Amniotic epithelial cell (primary cell): ENCODE measurements at regions not wholly inside any gene's neighbourhood (a gene's known extent, or its start where the extent isn't known, plus 50 kb on each side); places are given as distances from the start of the nearest gene placed in this dataset.

Experiments used
- DNase-seq: peaks from one replicate; pipeline ENCODE4 v3.0.0-alpha.2; 2010; ENCODE audit warnings: low read depth

DNA sequence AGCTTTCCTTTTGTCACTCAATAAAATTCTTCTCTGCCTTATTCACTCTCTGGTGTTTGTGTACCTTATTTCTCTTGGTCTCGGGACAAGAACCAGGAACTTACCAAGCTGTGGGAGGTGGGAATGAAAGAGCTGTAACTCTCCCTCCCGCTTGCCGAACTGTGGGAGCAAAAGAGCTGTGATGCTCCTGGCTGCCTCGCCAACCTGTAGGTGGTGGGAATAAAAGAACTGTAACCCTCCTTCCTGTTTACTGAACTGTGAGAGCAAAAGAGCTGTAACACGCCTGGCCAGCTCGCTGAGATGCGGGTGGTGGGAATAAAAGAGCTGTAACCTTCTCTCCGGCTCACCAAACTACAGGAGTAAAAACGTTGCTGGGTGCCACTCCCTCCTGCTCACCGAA lies 314.1 kb upstream of the LRIG3 start:
- DNase-seq = no peak

DNA sequence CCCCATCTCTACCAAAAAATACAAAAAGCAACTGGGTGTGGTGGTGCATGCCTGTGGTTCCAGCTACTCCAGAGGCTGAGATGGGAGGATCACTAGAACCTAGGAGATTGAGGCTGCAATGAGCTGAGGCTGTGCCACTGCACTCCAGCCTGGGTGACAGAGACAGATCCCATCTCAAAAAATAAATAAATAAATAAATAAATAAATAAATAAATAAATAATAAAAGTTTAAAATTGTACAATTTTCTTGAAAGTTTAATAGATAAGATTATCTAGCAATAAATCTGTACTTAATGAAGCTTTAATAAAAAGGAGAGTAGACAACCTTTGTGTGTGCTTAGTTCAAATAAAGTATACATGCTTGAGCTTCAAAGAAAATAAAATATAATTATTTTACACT lies 310.0 kb upstream of the LRIG3 start:
- no peak for DNase-seq

DNA sequence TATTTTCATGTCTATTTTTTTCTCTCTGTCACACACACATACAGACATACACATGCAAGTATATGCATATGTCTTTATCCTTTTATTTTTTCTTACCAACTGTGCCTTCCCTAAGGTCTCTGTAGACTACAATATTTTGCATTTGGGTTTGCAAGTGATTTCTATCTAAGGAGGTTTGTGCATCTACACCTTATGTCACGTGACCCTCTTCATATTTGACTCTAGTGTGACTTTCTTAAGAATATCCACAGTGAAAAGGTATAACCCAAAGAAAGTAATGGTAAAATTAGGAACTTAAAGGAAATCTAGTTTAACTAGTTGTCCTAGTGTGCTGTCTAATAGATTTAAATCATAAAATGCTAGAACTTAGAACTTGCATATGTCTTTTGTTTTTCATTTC lies 298.8 kb upstream of the LRIG3 start:
- DNase-seq = no peak

DNA sequence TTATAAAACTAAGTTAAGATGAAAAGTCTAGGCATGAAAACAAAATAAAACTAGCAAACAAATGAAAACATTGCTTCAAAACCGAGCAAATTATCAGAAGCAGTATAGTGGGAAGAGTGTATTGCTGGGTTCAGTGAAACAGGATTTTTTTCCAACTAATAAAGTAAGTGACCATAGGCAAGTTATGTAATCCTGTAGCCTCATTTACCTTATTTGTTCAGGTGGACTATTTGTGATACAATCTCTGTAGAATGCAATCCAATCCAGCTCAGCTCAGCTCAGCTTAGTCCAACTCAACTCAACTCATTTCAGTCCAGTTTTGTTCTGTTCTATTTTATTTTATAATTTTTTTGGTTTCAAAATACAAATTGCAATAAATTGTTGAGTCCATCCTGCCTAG lies 276.7 kb upstream of the LRIG3 start:
- DNase-seq = no peak

DNA sequence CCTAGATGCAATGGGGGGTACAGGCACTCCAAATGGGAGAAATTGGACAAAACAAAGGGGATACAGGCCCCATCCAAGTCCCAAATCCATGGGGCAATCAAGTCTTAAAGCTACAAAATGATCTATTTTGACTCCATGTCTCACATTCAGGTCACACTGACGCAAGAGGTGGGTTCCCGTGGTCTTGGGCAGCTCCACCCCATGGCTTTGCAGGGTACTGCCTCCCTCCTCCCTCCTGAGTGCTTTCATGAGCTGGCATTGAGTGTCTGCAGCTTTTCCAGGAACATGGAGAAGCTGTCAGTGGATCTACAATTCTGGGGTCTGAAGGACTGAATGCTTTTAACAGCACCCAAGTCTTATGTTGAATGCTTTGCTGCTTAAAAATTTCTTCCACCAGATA lies 274.5 kb upstream of the LRIG3 start:
- DNase-seq = no peak

DNA sequence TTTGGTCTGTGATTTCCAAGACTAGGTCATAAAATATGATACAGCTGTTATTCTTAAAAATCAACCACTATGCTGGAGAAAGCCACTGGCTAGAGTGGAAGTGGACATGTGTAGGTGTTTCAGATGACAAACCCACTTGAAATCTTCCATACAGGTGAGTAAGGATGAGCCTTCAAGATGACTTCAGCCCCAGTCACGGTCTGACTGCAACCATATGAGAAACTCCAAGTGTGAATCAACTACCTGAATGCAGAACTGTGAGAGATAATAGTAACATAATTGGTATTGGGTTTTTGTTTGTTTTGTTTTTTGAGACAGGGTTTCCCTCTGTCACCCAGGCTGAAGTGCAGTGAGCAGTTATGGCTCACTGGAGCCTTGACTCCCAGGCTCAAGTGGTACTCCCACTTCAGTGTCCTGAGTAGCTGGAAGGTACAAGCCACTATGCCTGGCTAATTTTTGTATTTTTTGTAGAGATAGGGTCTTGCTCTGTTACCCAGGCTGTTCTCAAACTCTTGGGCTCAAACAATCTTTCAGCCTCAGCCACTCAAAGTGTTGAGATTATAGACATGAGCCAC lies 273.3 kb upstream of the LRIG3 start:
- DNase-seq = no peak

DNA sequence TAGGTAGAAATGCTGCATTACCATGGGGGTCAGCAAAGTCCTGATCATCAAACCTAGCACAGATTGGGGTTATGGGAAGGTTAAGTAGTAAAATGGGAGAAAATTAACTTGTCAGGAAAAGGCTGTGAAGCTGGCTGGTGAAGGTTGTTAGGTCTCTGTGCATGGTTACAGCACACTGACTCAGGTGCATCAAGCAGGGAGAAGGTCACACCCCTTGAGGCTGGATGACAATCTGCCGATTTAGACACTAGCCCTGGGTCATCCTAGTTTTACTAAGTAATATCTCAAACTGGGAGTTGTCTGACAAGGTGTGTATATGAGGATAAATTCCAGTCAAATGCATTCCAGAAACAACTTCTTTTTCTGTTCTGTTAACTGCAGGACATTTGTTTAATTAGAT lies 271.1 kb upstream of the LRIG3 start:
- no peak for DNase-seq

DNA sequence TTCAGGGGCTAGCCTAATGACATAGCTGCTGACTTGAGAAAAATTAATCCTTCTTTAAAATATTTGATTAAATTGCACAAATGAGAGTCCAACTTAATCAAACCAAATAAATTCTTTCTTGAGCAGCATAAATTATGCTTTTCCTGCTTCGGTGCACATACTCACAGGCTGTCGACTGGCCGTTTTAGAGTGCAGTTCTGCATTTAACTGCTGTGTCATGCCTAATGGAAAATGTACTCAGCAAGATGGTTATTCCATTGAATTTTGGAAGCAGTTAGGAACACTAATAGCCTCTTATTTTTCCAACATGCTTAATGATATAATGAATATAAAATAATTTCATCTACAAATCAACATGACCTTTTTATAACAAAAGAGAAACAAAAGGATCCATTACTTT lies 266.1 kb upstream of the LRIG3 start:
- DNase-seq = no peak

DNA sequence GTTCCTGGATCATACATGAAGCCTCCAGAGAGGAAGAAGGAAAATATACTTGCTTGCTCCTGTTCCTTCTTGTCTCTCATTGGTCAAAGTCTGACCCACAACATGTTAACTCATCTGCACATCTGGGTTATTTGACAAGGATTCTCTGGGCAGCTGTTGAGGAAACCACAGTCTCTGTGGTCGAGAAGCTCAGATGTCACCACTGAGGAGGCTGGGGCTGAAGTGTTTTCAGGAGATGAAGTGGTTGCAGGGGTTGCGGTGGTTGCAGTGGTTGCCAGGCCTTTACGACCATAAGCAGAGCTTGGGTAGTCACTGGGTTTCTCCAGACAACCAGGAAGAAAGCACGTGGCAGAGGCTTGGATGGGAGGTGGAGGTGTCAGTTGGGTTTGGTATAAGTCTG lies 265.0 kb upstream of the LRIG3 start:
- no peak for DNase-seq

DNA sequence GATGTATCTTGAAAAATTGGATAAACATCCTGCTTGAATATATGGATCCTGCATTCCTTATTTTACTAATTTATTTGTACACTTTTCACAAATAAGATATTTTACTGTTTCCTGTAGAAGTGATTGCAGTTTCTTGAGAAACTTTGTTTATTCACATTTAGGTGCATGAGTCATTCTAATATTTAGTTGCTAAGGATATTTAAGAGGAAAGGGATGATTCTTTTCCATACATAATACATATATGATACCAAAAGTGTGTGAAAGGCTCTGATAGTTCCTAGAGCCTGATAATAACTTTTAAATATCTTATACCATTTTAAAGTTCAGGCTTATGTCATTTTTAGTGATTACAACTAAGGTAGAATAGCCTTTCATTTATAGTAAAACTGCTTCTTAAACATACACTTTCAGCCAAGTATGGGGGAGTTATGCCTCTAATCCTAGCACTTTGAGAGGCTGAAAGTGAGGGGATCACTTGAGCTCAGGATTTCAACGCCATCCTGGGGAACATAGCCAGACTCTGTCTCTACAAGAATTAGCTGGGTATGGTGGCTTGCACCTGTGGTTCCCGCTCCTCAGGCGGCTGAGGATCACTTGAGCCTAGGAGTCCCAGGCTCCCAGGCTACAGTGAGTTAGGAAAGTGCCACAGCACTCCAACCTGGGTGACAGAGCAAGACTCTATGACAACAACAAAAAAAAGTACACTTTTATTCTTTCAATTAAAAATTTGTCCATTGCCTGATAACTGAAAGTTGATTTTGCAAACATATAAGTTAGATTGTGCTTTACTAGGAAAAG lies 262.6 kb upstream of the LRIG3 start:
- DNase-seq = no peak

DNA sequence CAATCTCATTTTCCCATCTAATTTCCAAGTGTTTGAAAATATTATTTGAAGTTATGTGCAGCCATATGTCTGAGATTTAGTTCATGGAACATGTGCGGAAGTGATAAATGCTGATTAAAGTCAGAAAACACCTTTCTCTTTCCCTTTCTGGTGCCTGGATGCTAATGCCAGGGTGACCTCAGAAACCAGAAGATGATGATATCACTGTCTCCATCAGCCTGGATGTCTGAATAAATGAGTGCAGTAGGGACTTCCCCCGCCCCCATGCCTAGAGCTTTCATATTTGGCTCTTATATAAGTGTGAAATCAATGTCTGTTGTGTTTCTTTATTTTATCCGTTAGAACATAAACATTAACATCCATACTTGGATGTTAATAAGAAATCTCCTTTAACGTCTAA lies 261.9 kb upstream of the LRIG3 start:
- DNase-seq = no peak

DNA sequence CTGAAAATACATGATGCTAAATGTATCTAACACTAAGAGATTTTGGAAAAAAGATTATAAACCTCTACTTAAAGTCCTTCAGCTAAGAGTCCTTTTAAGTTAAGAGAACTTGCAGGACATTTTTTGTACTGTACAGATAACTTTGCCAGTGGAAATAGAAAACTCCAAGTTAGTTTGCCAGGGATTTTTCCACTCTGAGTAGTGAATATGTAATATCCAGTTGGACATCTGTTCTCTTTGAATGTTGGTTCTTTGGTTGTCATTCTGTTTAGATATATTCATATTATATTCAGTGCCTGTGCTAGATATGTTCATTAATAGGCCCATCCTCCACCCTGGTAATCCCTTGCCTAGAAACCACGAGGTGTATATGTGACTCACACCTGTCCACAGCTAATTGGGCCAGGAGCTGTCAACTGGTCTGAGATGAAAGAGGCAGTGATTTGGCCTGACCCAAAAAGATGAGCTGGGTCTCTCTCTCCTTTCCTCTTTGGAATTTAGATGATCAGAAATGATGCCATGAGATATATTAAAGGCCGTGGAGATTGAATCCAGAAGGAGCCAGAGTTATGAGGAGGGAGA lies 261.0 kb upstream of the LRIG3 start:
- no peak for DNase-seq

DNA sequence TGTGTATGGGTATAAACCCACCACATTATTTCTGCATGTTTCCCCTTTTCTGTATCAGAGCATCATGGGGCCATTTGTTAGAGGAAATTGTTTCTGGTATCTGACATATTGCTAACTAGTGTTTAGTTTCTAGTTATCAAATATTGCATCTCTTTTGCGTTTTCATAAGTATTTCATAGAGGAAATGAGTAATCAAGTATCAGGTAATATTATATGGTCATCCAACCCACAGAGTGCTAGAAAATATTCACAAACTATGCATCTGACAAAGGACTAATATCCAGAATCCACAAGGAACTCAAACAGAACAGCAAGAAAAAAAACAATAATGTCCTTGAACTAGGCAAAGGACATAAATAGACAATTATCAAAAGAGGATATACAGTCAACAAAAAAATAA lies 258.9 kb upstream of the LRIG3 start:
- no peak for DNase-seq

DNA sequence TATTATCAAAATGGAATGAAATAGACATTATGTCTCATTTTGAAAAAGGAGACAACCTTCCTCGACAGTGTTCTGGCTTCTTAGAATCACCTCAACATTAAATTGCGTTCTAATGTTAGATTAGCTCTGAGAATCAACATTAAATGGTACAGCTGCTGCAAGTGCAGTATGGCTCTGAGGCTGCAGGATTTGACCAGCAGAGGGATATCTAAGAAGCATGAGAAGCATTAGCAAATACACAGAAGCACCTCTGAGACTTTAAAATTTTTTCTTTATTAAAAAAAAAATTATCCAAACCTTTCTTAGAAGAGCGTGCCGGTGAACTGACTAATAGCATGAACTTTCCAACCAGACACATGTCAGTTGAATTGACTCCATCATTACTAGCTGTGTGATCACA lies 253.4 kb upstream of the LRIG3 start:
- no peak for DNase-seq

DNA sequence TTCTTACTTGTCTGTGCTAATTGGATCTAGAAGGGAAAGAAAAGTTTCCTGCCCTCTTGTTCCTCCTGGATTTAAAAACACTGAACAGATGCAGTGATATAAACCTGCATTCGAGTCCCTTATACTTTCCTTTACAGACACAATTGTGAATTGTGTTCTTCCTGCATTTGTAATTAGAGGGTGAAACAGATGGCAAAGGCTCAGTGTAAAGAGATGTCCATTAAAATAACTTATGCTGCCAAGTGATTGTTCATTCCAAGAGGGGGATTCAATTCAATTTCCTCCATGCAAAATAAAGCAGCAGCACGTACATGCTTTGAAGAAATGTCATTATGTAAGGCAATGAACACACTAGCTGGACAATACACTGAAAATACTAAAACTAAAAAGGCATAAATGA lies 248.3 kb upstream of the LRIG3 start:
- no peak for DNase-seq

DNA sequence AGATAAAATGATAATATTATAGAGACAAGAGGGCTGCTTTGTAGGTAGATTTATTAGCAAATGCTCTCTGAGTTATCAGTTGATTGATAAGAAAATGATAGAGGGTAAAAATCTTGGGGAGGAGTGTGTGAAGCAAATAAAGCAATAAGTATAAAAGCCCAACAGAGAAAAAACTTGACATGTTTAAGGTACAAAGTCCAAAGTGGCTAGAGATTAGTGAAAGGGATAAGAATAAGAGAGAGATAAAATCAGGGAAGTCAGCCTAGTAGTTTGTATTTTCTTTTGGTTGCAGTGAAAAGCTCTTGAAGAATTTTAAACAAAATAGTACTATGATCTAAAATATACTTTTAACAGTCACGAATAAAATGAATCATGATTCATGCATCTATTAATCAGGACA lies 246.2 kb upstream of the LRIG3 start:
- DNase-seq = no peak

DNA sequence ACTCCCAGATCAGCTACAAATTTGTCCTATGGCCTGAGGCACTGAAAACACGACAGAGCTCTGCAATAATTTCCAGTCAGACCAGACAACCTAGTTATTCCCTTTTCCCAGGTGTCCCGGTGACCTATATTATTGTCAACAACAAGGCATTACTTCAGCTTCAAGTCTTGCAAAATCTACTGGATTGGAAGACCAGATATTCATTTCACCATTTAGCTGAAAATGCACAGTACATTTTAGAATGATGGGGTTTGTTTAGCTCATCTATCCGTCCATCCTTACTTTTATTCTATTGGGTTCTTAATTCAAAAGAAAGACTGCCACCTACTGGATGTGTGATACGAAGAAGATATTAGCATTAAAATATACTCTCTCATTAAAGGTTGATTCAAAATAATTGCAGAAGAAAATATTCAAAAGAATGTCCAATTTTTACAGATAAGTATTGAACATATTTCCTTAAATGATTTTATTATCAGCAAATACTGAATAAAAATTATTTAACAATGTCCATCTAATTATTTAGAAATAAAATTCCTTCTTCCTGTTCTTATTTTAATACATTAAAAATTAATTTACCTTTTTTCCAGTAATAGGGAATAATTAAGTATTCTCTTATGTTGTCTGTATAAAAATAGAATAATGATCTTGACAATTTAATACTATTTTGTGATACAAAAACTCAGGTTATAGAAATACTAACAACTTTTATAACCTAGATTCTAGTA lies 244.9 kb upstream of the LRIG3 start:
- DNase-seq = peak; percentile 62

DNA sequence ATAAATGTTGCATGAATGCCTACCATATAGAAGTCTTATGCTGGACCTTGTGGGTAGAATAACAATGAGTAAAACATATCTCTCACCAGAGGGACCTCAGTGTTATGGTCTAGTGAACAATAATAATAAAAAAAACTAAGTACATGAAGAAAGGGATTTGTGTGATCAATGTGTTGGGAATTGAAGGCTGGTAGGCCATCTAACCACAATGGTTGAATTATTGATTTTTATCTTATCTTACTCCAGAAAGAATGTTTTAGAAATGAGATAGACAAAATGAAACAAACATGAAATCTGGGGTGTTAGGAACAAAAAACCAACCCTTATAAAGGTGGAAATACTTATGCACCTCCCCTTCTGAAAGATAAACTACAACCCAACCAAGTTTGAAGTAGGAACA lies 243.9 kb upstream of the LRIG3 start:
- DNase-seq = peak; percentile 27

DNA sequence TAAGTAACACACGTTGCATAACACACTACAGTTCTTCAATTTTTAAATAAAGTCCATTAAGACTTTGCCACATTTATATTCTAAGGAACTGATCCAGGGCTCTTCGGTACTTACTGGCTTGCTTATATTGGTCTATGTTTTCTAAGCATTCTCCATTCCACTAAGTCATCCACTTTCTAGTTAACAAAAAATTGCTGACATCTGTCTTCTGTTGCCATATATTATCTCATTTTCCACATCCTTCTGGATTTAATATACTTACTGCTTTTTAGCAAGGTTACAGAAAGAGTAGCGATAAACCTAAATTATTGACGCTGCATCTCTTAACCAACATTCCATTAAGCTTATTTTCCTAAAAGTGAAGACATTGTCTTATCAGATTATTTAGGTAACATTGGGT lies 238.4 kb upstream of the LRIG3 start:
- DNase-seq = no peak

DNA sequence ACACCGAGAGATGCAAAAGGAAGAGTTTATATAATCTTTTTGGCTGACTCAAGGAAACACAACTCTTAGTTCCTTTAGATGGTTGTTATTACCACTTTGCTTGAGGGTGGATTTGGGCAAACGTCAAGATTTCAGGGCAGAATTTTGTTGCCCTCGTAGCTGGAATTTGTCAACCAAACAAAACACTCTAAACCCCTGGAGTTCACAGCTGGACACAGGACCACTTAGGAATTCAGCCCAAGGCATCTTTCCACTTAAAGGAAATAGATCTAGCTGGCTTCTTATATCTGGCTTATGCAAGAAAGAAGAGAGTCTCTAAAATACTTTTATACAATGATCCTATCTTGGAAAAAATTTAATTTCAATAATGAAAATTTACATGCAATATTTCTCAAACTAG lies 237.8 kb upstream of the LRIG3 start:
- DNase-seq = no peak

DNA sequence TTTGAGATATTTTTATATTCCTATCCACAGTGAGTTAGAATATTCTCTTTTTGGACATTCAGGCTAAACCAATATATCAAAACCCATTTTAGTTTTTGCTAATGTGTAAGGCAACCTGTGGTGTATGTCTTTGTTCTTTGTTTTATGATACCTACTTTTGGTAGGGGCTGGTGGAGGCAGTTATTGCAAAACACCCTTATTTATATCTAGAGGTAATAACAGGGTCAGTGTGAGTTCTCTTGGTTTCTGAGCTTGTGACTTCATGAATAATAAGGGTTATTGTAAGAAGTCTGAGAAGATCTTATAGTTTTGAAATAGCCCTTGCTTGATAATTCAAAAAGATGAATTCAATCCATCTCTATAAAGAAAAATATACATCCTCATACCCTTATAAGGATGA lies 235.1 kb upstream of the LRIG3 start:
- no peak for DNase-seq

DNA sequence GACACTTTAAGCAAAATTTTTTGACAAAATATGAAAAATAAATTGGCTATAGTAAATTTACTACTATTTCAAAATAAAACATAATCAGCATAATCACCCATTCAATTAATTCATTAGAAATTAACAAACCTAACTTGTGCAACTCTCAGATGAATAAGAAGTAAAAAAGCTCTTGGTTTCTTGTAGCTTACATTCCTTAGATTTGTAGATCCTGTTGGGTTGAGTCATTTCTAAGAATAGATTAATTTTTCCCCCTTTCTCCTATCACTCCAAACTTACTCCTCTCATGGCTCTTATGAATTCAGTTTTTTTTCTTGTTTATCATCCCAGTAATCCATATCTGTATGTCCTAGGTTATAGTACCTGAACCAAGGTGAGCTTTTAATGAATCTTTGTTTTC lies 230.9 kb upstream of the LRIG3 start:
- DNase-seq = peak; percentile 75

DNA sequence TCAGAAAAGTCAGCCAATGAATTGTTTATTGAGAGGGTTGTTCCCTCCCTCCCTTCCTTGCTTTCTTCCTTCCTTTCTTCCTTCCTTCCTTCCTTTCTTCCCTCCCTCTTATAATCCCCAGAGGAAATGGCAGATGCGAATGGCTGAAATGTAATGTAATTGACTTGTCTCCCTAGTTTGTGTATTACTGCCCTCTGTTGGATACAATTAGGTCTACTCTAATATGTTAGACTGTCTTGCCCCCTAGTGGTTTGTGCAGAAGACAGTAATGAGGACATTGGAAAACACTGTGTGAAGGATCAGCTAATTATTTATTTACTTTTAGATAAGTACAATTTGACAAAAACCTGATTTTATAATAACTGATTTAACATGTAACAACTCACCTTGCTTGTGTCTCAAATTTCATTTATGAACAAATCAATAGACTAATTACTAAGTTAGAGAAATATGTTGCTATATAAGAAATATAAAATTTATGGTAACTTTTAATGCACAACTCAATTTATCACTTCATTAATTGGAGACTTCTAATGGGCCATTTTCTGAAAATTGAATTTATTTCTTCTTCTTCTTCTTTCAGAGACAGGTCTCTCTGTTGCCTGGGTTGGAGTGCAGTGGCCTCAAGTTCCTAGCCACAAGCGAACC lies 229.8 kb upstream of the LRIG3 start:
- peak; percentile 84 for DNase-seq
